ENCODE measurements at regions not wholly inside any gene's neighbourhood (a gene's known extent, or its start where the extent isn't known, plus 50 kb on each side); places are given as distances from the start of the nearest gene placed in this dataset.

GRCh38 chr7:52074912-52075311, 758.3 kb upstream of the COBL start:
- no peak overlapping the region for H3K27ac ChIP-seq (ENCODE audit: low read depth, low read length)
- peaks cover 0 to 4% (median 0%) of the 10 kb centered on the region in 5 donors for H3K9me3 ChIP-seq (ENCODE audit: control insufficient read depth in 5 of 5, low read length in 5 of 5)
- H3K4me1 ChIP-seq (ENCODE audit: control insufficient read depth in 5 of 5, insufficient read depth in 5 of 5, low read length in 5 of 5), result no peaks in the 10 kb centered on the region
- no peaks in the 10 kb centered on the region for H3K36me3 ChIP-seq (ENCODE audit: control insufficient read depth in 5 of 5, insufficient read depth in 5 of 5, low read length in 5 of 5)
- H3K4me3 ChIP-seq (ENCODE audit: low read depth in 1 of 5, low read length in 5 of 5), result no peak overlapping the region
- H3K27me3 ChIP-seq (ENCODE audit: control insufficient read depth in 5 of 5, insufficient read depth in 4 of 5, low read length in 5 of 5), result no peaks in the 10 kb centered on the region
- H3K9ac ChIP-seq (ENCODE audit: low read length in 5 of 5), result no peak overlapping the region

DNA sequence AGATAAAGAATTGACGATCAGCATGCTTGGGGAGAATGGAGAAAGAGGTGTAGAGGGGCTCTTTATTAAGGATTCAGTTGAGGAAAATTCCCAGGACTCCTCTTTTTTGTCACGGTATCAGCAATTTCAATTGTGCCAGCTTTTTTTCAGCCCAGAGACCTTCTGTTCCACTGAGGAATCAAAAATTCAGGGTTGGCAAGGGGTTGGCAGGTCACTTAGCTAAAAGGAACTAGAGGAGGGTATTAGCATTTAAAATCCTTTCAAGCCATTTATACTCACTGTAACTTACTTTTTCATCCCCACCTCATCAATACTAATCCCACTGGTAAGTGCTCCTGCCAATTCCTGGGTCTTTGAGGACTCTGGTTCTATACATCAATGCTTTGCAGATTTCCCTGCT, 757.5 kb upstream of the COBL start:
- no peaks in the 10 kb centered on the region for H3K27me3 ChIP-seq (ENCODE audit: control insufficient read depth in 5 of 5, insufficient read depth in 4 of 5, low read length in 5 of 5)
- no peak overlapping the region for H3K9ac ChIP-seq (ENCODE audit: low read length in 5 of 5)
- peaks cover 0 to 4% (median 0%) of the 10 kb centered on the region in 5 donors for H3K9me3 ChIP-seq (ENCODE audit: control insufficient read depth in 5 of 5, low read length in 5 of 5)
- H3K4me3 ChIP-seq (ENCODE audit: low read depth in 1 of 5, low read length in 5 of 5), result no peak overlapping the region
- no peaks in the 10 kb centered on the region for H3K4me1 ChIP-seq (ENCODE audit: control insufficient read depth in 5 of 5, insufficient read depth in 5 of 5, low read length in 5 of 5)
- no peak overlapping the region for H3K27ac ChIP-seq (ENCODE audit: low read depth, low read length)
- no peaks in the 10 kb centered on the region for H3K36me3 ChIP-seq (ENCODE audit: control insufficient read depth in 5 of 5, insufficient read depth in 5 of 5, low read length in 5 of 5)

- Histone ChIP-seq H3K36me3 (ENCODE audit: control insufficient read depth in 5 of 5, insufficient read depth in 5 of 5, low read length in 5 of 5) (no peaks in the 10 kb centered on the region), H3K4me3 (ENCODE audit: low read depth in 1 of 5, low read length in 5 of 5) (no peak overlapping the region), H3K27ac (ENCODE audit: low read depth, low read length) (no peak overlapping the region), H3K9ac (ENCODE audit: low read length in 5 of 5) (no peak overlapping the region), H3K4me1 (ENCODE audit: control insufficient read depth in 5 of 5, insufficient read depth in 5 of 5, low read length in 5 of 5) (no peaks in the 10 kb centered on the region), H3K27me3 (ENCODE audit: control insufficient read depth in 5 of 5, insufficient read depth in 4 of 5, low read length in 5 of 5) (no peaks in the 10 kb centered on the region), H3K9me3 (ENCODE audit: control insufficient read depth in 5 of 5, low read length in 5 of 5) (no peaks in the 10 kb centered on the region)
Observed at GRCh38 chr7:52071744-52072143, 755.1 kb upstream of the COBL start.

DNA sequence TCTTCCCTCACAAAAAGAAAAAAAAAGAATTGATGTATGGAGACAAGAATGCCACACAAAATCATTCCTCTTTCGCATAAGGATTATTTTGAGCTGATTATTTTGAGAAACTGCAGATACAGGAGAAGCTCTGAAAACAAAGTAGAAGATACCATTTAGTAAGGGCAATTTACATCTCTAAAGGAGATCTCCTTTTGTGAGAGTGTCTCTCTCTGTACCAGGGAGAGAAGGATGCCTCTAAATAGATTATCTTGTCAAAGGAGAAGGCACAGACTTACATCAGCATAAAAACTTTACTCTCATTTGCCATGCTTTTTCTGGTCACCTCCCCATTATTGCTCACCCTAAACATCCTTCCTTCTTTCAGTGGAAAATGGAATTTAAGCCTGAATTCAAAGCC, 747.9 kb upstream of the COBL start:
- Histone ChIP-seq H3K27me3 (ENCODE audit: control insufficient read depth in 5 of 5, insufficient read depth in 4 of 5, low read length in 5 of 5) (no peaks in the 10 kb centered on the region), H3K36me3 (ENCODE audit: control insufficient read depth in 5 of 5, insufficient read depth in 5 of 5, low read length in 5 of 5) (no peaks in the 10 kb centered on the region), H3K9ac (ENCODE audit: low read length in 5 of 5) (no peak overlapping the region)

GRCh38 chr7:52061666-52062065, 745.1 kb upstream of the COBL start:
- Histone ChIP-seq H3K4me1 (ENCODE audit: control insufficient read depth in 5 of 5, insufficient read depth in 5 of 5, low read length in 5 of 5) (peaks cover 0 to 5% (median 0%) of the 10 kb centered on the region in 5 donors), H3K9me3 (ENCODE audit: control insufficient read depth in 5 of 5, low read length in 5 of 5) (no peaks in the 10 kb centered on the region), H3K27ac (ENCODE audit: low read depth, low read length) (no peak overlapping the region), H3K4me3 (ENCODE audit: low read depth in 1 of 5, low read length in 5 of 5) (no peak overlapping the region), H3K36me3 (ENCODE audit: control insufficient read depth in 5 of 5, insufficient read depth in 5 of 5, low read length in 5 of 5) (no peaks in the 10 kb centered on the region), H3K27me3 (ENCODE audit: control insufficient read depth in 5 of 5, insufficient read depth in 4 of 5, low read length in 5 of 5) (no peaks in the 10 kb centered on the region), H3K9ac (ENCODE audit: low read length in 5 of 5) (no peak overlapping the region)

More for the DNA sequence above, 747.9 kb upstream of the COBL start:
- H3K4me3 ChIP-seq (ENCODE audit: low read depth in 1 of 5, low read length in 5 of 5), result no peak overlapping the region
- H3K27ac ChIP-seq (ENCODE audit: low read depth, low read length), result no peak overlapping the region
- H3K4me1 ChIP-seq (ENCODE audit: control insufficient read depth in 5 of 5, insufficient read depth in 5 of 5, low read length in 5 of 5), result peaks cover 0 to 5% (median 0%) of the 10 kb centered on the region in 5 donors
- H3K9me3 ChIP-seq (ENCODE audit: control insufficient read depth in 5 of 5, low read length in 5 of 5), result no peaks in the 10 kb centered on the region

- Histone ChIP-seq H3K4me1 (ENCODE audit: control insufficient read depth in 5 of 5, insufficient read depth in 5 of 5, low read length in 5 of 5) (no peaks in the 10 kb centered on the region), H3K27ac (ENCODE audit: low read depth, low read length) (no peak overlapping the region), H3K9me3 (ENCODE audit: control insufficient read depth in 5 of 5, low read length in 5 of 5) (no peaks in the 10 kb centered on the region), H3K9ac (ENCODE audit: low read length in 5 of 5) (no peak overlapping the region), H3K27me3 (ENCODE audit: control insufficient read depth in 5 of 5, insufficient read depth in 4 of 5, low read length in 5 of 5) (no peaks in the 10 kb centered on the region), H3K4me3 (ENCODE audit: low read depth in 1 of 5, low read length in 5 of 5) (no peak overlapping the region), H3K36me3 (ENCODE audit: control insufficient read depth in 5 of 5, insufficient read depth in 5 of 5, low read length in 5 of 5) (no peaks in the 10 kb centered on the region)
Observed at GRCh38 chr7:52053525-52053924, 736.9 kb upstream of the COBL start.

DNA sequence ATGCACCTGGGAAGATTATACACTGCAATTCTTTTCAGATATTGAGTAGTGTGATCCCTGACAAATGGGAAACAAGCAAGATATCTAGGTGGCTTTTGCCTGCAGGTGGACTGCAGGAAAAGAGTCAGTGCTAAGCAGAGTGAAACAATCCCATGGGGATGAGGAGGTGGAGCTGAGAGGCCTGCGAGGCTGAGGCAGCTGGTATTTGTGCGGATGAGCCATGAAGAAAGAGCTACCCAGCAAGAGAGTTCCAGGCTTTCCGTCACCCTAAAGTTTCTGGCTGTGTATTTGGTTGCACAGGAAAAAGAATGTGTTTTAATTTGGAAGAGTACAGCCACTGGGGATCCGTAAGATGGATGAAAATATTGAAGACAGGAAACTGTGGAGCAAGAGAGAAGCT, 714.1 kb upstream of the COBL start:
- no peak overlapping the region for H3K4me3 ChIP-seq (ENCODE audit: low read depth in 1 of 5, low read length in 5 of 5)
- H3K27me3 ChIP-seq (ENCODE audit: control insufficient read depth in 5 of 5, insufficient read depth in 4 of 5, low read length in 5 of 5), result no peaks in the 10 kb centered on the region
- H3K9me3 ChIP-seq (ENCODE audit: control insufficient read depth in 5 of 5, low read length in 5 of 5), result no peaks in the 10 kb centered on the region
- peak overlapping the region in 1 of 5 donors; percentile 1 for H3K9ac ChIP-seq (ENCODE audit: low read length in 5 of 5)
- H3K36me3 ChIP-seq (ENCODE audit: control insufficient read depth in 5 of 5, insufficient read depth in 5 of 5, low read length in 5 of 5), result no peaks in the 10 kb centered on the region
- peaks cover 0 to 20% (median 3%) of the 10 kb centered on the region in 5 donors for H3K4me1 ChIP-seq (ENCODE audit: control insufficient read depth in 5 of 5, insufficient read depth in 5 of 5, low read length in 5 of 5)
- H3K27ac ChIP-seq (ENCODE audit: low read depth, low read length), result peak overlapping the region; percentile 43

DNA sequence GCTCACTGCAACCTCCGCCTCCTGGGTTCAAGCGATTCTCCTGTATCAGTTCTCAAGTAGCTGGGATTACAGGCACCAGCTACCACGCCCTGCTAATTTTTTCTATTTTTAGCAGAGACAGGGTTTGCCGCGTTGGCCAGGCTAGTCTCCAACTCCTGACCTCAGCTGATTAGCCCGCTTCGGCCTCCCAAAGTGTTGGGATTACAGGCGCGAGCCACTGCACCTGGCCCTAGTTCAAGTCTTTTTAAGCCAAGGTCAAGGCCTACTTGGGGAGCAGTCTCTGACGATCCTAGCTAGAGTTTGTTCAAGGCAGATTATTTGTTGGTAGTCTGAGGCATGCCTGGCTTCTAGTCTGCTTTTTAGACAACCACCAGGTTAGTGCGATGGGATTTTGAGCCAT, 709.5 kb upstream of the COBL start:
- no peak overlapping the region for H3K27ac ChIP-seq (ENCODE audit: low read depth, low read length)
- H3K27me3 ChIP-seq (ENCODE audit: control insufficient read depth in 5 of 5, insufficient read depth in 4 of 5, low read length in 5 of 5), result no peaks in the 10 kb centered on the region
- H3K9me3 ChIP-seq (ENCODE audit: control insufficient read depth in 5 of 5, low read length in 5 of 5), result no peaks in the 10 kb centered on the region
- H3K36me3 ChIP-seq (ENCODE audit: control insufficient read depth in 5 of 5, insufficient read depth in 5 of 5, low read length in 5 of 5), result no peaks in the 10 kb centered on the region
- peaks cover 0 to 8% (median 3%) of the 10 kb centered on the region in 5 donors for H3K4me1 ChIP-seq (ENCODE audit: control insufficient read depth in 5 of 5, insufficient read depth in 5 of 5, low read length in 5 of 5)
- no peak overlapping the region for H3K9ac ChIP-seq (ENCODE audit: low read length in 5 of 5)
- H3K4me3 ChIP-seq (ENCODE audit: low read depth in 1 of 5, low read length in 5 of 5), result no peak overlapping the region

DNA sequence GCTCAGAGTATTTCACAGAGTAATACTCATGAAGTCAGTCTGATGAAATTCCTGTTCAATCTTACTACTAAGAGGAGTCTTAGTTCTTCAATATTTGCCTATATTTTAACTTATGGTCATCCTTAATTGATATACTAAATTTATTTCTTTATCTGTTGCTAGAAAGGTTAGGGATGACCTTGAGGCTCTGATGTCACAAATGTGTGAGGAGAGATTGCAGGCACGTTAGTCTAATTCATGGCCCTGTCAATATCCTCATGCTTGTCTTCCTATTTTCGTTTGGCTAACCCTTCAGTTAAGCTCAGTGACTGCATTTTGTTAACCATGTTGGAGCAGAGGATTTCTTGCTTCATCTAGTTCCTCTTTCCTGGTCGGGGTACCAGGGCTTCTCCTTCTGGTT, 704.7 kb upstream of the COBL start:
- H3K36me3 ChIP-seq (ENCODE audit: control insufficient read depth in 5 of 5, insufficient read depth in 5 of 5, low read length in 5 of 5), result no peaks in the 10 kb centered on the region
- no peaks in the 10 kb centered on the region for H3K9me3 ChIP-seq (ENCODE audit: control insufficient read depth in 5 of 5, low read length in 5 of 5)
- no peaks in the 10 kb centered on the region for H3K4me1 ChIP-seq (ENCODE audit: control insufficient read depth in 5 of 5, insufficient read depth in 5 of 5, low read length in 5 of 5)
- H3K27me3 ChIP-seq (ENCODE audit: control insufficient read depth in 5 of 5, insufficient read depth in 4 of 5, low read length in 5 of 5), result no peaks in the 10 kb centered on the region
- H3K27ac ChIP-seq (ENCODE audit: low read depth, low read length), result no peak overlapping the region
- H3K9ac ChIP-seq (ENCODE audit: low read length in 5 of 5), result no peak overlapping the region
- H3K4me3 ChIP-seq (ENCODE audit: low read depth in 1 of 5, low read length in 5 of 5), result no peak overlapping the region

- no peak overlapping the region for H3K9ac ChIP-seq (ENCODE audit: low read length in 5 of 5)
- no peaks in the 10 kb centered on the region for H3K9me3 ChIP-seq (ENCODE audit: control insufficient read depth in 5 of 5, low read length in 5 of 5)
- no peak overlapping the region for H3K4me3 ChIP-seq (ENCODE audit: low read depth in 1 of 5, low read length in 5 of 5)
- H3K4me1 ChIP-seq (ENCODE audit: control insufficient read depth in 5 of 5, insufficient read depth in 5 of 5, low read length in 5 of 5), result no peaks in the 10 kb centered on the region
- no peaks in the 10 kb centered on the region for H3K27me3 ChIP-seq (ENCODE audit: control insufficient read depth in 5 of 5, insufficient read depth in 4 of 5, low read length in 5 of 5)
- H3K27ac ChIP-seq (ENCODE audit: low read depth, low read length), result no peak overlapping the region
- H3K36me3 ChIP-seq (ENCODE audit: control insufficient read depth in 5 of 5, insufficient read depth in 5 of 5, low read length in 5 of 5), result no peaks in the 10 kb centered on the region
Observed at GRCh38 chr7:52018680-52019054, 702.1 kb upstream of the COBL start.

All from subcutaneous abdominal adipose tissue (tissue), 5 donors.